HG03066 (cell line): ENCODE measurements at regions not wholly inside any gene's neighbourhood (a gene's known extent, or its start where the extent isn't known, plus 50 kb on each side); places are given as distances from the start of the nearest gene placed in this dataset.

Experiments
- ATAC-seq: cut with Tn5 transposase; IDR thresholded peaks from one replicate; pipeline ENCODE4 v1.9.1; 2021; ENCODE audit warnings: low read depth; ENCODE audit not compliant: unreplicated experiment

- no peak for ATAC-seq
Measured at GRCh38 chr11:111148953-111149352, 96.6 kb upstream of the POU2AF2 start.

- no peak for ATAC-seq
Measured at GRCh38 chr11:111148121-111148520, 97.4 kb upstream of the POU2AF2 start.

GRCh38 chr11:111137846-111138245 lies 107.7 kb upstream of the POU2AF2 start:
- ATAC-seq = no peak

- ATAC-seq = no peak
Measured at GRCh38 chr11:111135778-111136570, 109.6 kb upstream of the POU2AF2 start.

GRCh38 chr11:111135101-111135500 lies 110.4 kb upstream of the POU2AF2 start:
- ATAC-seq = no peak

- ATAC-seq = no peak
Measured at GRCh38 chr11:111128076-111128870, 117.3 kb upstream of the POU2AF2 start.

- ATAC-seq = no peak
Measured at GRCh38 chr11:111124724-111125123, 120.8 kb upstream of the POU2AF2 start.

GRCh38 chr11:111123463-111124398 lies 121.8 kb upstream of the POU2AF2 start:
- ATAC-seq = peak; percentile 64

GRCh38 chr11:111120696-111121302 lies 124.7 kb upstream of the POU2AF2 start:
- no peak for ATAC-seq

GRCh38 chr11:111120161-111120560 lies 125.4 kb upstream of the POU2AF2 start:
- no peak for ATAC-seq

GRCh38 chr11:111119751-111120150 lies 125.8 kb upstream of the POU2AF2 start:
- no peak for ATAC-seq

- no peak for ATAC-seq
Measured at GRCh38 chr11:111115890-111116289, 129.6 kb upstream of the POU2AF2 start.

GRCh38 chr11:111114091-111114490 lies 131.4 kb upstream of the POU2AF2 start:
- ATAC-seq = no peak

- ATAC-seq = no peak
Measured at GRCh38 chr11:111112614-111113013, 132.9 kb upstream of the POU2AF2 start.

GRCh38 chr11:111107501-111107900 lies 138.0 kb upstream of the POU2AF2 start:
- no peak for ATAC-seq

- no peak for ATAC-seq
Measured at GRCh38 chr11:111106641-111107040, 138.9 kb upstream of the POU2AF2 start.

- no peak for ATAC-seq
Measured at GRCh38 chr11:111105566-111105965, 140.0 kb upstream of the POU2AF2 start.

GRCh38 chr11:111104185-111104584 lies 141.3 kb upstream of the POU2AF2 start:
- ATAC-seq = no peak

- ATAC-seq = no peak
Measured at GRCh38 chr11:111101881-111102280, 143.6 kb upstream of the POU2AF2 start.

- no peak for ATAC-seq
Measured at GRCh38 chr11:111099028-111099713, 146.4 kb upstream of the POU2AF2 start.
